PC-9 (cell line): ENCODE measurements at regions not wholly inside any gene's neighbourhood (a gene's known extent, or its start where the extent isn't known, plus 50 kb on each side); places are given as distances from the start of the nearest gene placed in this dataset.

ENCODE experiments used
- EZH2 ChIP-seq: fragments of 200-600 bp; sonication (generic); IDR thresholded peaks from 2 replicates; pipeline ENCODE4 v1.8.0; 2017; ENCODE audit warnings: antibody characterized with exemption, low read depth
- TF ChIP-seq, protein P1 (sequence below): fragments of 200-600 bp; sonication (generic); conservative IDR thresholded peaks from 2 replicates; pipeline ENCODE4 v1.6.1; 2017; ENCODE audit warnings: mixed run types, antibody characterized with exemption, mild to moderate bottlenecking, moderate library complexity

DNA sequence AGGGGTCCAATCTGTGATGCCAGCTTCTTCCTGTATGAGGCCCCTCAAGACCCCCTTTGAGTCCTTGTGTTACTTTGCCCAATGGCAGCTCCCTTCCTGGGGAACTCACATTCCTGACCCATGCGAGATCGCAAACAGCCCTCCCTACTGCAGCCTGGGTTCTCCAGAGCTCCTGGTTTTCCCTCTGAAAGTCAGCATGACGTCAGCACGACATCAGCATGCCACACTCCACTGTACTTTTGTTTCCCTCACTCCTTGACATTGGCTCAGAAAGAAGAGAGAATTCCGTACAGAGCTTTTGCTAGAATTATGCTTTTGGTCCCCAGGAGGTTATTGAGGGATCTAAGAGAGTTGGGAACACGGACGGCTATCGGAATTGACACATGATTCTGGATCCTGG lies 168.1 kb upstream of the PIRT start:
- TF ChIP-seq, protein P1, sequence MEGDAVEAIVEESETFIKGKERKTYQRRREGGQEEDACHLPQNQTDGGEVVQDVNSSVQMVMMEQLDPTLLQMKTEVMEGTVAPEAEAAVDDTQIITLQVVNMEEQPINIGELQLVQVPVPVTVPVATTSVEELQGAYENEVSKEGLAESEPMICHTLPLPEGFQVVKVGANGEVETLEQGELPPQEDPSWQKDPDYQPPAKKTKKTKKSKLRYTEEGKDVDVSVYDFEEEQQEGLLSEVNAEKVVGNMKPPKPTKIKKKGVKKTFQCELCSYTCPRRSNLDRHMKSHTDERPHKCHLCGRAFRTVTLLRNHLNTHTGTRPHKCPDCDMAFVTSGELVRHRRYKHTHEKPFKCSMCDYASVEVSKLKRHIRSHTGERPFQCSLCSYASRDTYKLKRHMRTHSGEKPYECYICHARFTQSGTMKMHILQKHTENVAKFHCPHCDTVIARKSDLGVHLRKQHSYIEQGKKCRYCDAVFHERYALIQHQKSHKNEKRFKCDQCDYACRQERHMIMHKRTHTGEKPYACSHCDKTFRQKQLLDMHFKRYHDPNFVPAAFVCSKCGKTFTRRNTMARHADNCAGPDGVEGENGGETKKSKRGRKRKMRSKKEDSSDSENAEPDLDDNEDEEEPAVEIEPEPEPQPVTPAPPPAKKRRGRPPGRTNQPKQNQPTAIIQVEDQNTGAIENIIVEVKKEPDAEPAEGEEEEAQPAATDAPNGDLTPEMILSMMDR = no peak
- no peak for TF ChIP-seq EZH2
